Prostate gland (tissue), 2 donors: ENCODE measurements at regions not wholly inside any gene's neighbourhood (a gene's known extent, or its start where the extent isn't known, plus 50 kb on each side); places are given as distances from the start of the nearest gene placed in this dataset.

ENCODE experiments used
- CTCF ChIP-seq, 4 experiments: fragments of 200-600 bp in 2 of 4; fragments of 450-650 bp in 2 of 4; sonication (generic) in 2 of 4; IDR thresholded peaks; 1 replicate in 3 of 4; 2 replicates in 1 of 4; pipeline ENCODE4 v1.5.1; 2016 to 2019; ENCODE audit warnings: antibody characterized with exemption in 4 of 4, mild to moderate bottlenecking in 2 of 4, moderate library complexity in 2 of 4
- POLR2AphosphoS5 ChIP-seq: sonication (generic); formaldehyde crosslinking; IDR thresholded peaks from one replicate; pipeline ENCODE4 v1.6.1; 2017; ENCODE audit warnings: antibody characterized with exemption

GRCh38 chr22:22817468-22818201 is 70.0 kb upstream of the IGLL5 start:
- TF ChIP-seq CTCF (IDR thresholded peaks at IDR 0.05) (no peak), POLR2AphosphoS5 (no peak)
